H9 (cell line): ENCODE measurements at regions not wholly inside any gene's neighbourhood (a gene's known extent, or its start where the extent isn't known, plus 50 kb on each side); places are given as distances from the start of the nearest gene placed in this dataset.

ENCODE experiments used
- DNase-seq: peaks from one replicate; pipeline ENCODE4 v3.0.0-alpha.2; 2017
- H2AFZ ChIP-seq: one replicate; pipeline ENCODE4 v1.6.1; 2013; ENCODE audit warnings: mild to moderate bottlenecking, low read length, control low read depth, moderate library complexity
- H2AK5ac ChIP-seq: 2 replicates; pipeline ENCODE4 v1.6.1; 2013; ENCODE audit warnings: low read length, control low read depth, mixed read lengths; ENCODE audit not compliant: insufficient read length
- H2BK120ac ChIP-seq: one replicate; pipeline ENCODE4 v1.6.1; 2013; ENCODE audit warnings: low read depth, mild to moderate bottlenecking, low read length, control low read depth, inconsistent platforms; ENCODE audit not compliant: poor library complexity, severe bottlenecking
- H2BK12ac ChIP-seq: 2 replicates; pipeline ENCODE4 v1.6.1; 2013; ENCODE audit warnings: low read length, control low read depth, mixed read lengths, low read depth; ENCODE audit not compliant: insufficient read length
- H2BK15ac ChIP-seq: 2 replicates; pipeline ENCODE4 v1.6.1; 2013; ENCODE audit warnings: low read depth, low read length, control low read depth
- H2BK20ac ChIP-seq: one replicate; pipeline ENCODE4 v1.6.1; 2013; ENCODE audit warnings: low read depth, mild to moderate bottlenecking, low read length, control low read depth, inconsistent platforms; ENCODE audit not compliant: poor library complexity, severe bottlenecking
- H2BK5ac ChIP-seq: 2 replicates; pipeline ENCODE4 v1.6.1; 2013; ENCODE audit warnings: low read length, control low read depth, mixed read lengths; ENCODE audit not compliant: insufficient read length
- H3K14ac ChIP-seq: 2 replicates; pipeline ENCODE4 v1.6.1; 2013; ENCODE audit warnings: low read length, control low read depth; ENCODE audit not compliant: insufficient read depth
- H3K18ac ChIP-seq: 2 replicates; pipeline ENCODE4 v1.6.1; 2013; ENCODE audit warnings: low read depth, mild to moderate bottlenecking, mixed read lengths, low read length, control low read depth; ENCODE audit not compliant: insufficient read length
- H3K23ac ChIP-seq: 2 replicates; pipeline ENCODE4 v1.6.1; 2013; ENCODE audit warnings: low read length, control low read depth, mixed read lengths, low read depth; ENCODE audit not compliant: insufficient read length
- H3K23me2 ChIP-seq: 2 replicates; pipeline ENCODE4 v1.6.1; 2013; ENCODE audit warnings: low read depth, mild to moderate bottlenecking, mixed read lengths, low read length, control low read depth; ENCODE audit not compliant: insufficient read length, poor library complexity, severe bottlenecking
- H3K27ac ChIP-seq: 2 replicates; pipeline ENCODE4 v1.5.1; 2013; ENCODE audit warnings: low read length, control low read depth, mixed read lengths, low read depth; ENCODE audit not compliant: insufficient read length
- H3K27me3 ChIP-seq: 2 replicates; pipeline ENCODE4 v1.6.1; 2013; ENCODE audit warnings: low read length, control low read depth, inconsistent platforms; ENCODE audit not compliant: insufficient read depth
- H3K4ac ChIP-seq: 2 replicates; pipeline ENCODE4 v1.6.1; 2013; ENCODE audit warnings: low read depth, mild to moderate bottlenecking, control low read depth, inconsistent platforms, low read length, moderate library complexity
- H3K4me1 ChIP-seq: 2 replicates; pipeline ENCODE4 v1.6.1; 2013; ENCODE audit warnings: low read length, control low read depth, inconsistent platforms; ENCODE audit not compliant: insufficient read depth
- H3K4me2 ChIP-seq: 2 replicates; pipeline ENCODE4 v1.6.1; 2013; ENCODE audit warnings: low read length, control low read depth, mixed read lengths; ENCODE audit not compliant: insufficient read length, insufficient read depth
- H3K56ac ChIP-seq: 2 replicates; pipeline ENCODE4 v1.6.1; 2013; ENCODE audit warnings: low read depth, mild to moderate bottlenecking, mixed read lengths, low read length, control low read depth; ENCODE audit not compliant: insufficient read length
- H3K79me1 ChIP-seq: 2 replicates; pipeline ENCODE4 v1.6.1; 2013; ENCODE audit warnings: low read depth, mild to moderate bottlenecking, moderate library complexity, low read length, control low read depth, inconsistent platforms; ENCODE audit not compliant: insufficient read depth, poor library complexity, severe bottlenecking
- H3K79me2 ChIP-seq: 2 replicates; pipeline ENCODE4 v1.6.1; 2013; ENCODE audit warnings: low read length, control low read depth, inconsistent platforms; ENCODE audit not compliant: insufficient read depth
- H3K9ac ChIP-seq: 2 replicates; pipeline ENCODE4 v1.6.1; 2013; ENCODE audit warnings: low read length, control low read depth, mixed read lengths; ENCODE audit not compliant: insufficient read length; ENCODE audit errors: extremely low read depth
- H3K9me3 ChIP-seq: one replicate; pipeline ENCODE4 v1.6.1; 2013; ENCODE audit warnings: low read depth, low read length, inconsistent platforms; ENCODE audit not compliant: control insufficient read depth
- H3T11ph ChIP-seq: one replicate; pipeline ENCODE4 v1.6.1; 2013; ENCODE audit warnings: mild to moderate bottlenecking, low read length, control low read depth, inconsistent platforms
- H4K20me1 ChIP-seq: one replicate; pipeline ENCODE4 v1.6.1; 2013; ENCODE audit not compliant: control insufficient read depth, insufficient read length, insufficient read depth
- H4K5ac ChIP-seq: 2 replicates; pipeline ENCODE4 v1.6.1; 2013; ENCODE audit warnings: low read depth, mild to moderate bottlenecking, mixed read lengths, low read length, control low read depth; ENCODE audit not compliant: insufficient read length
- H4K8ac ChIP-seq: replicated peaks from 2 replicates; pipeline ENCODE4 v1.6.1; 2013; ENCODE audit warnings: low read length, control low read depth, mixed read lengths, low read depth; ENCODE audit not compliant: insufficient read length
- H4K91ac ChIP-seq: 2 replicates; pipeline ENCODE4 v1.6.1; 2013; ENCODE audit warnings: low read depth, mild to moderate bottlenecking, moderate library complexity, mixed read lengths, low read length, control low read depth; ENCODE audit not compliant: insufficient read length
- H3K27ac Mint-ChIP-seq, 3 experiments: 2 replicates in 2 of 3; 3 replicates in 1 of 3; pipeline ENCODE4 v1.8.0; 2020 to 2021; ENCODE audit warnings: mixed read lengths in 3 of 3, mild to moderate bottlenecking in 1 of 3, moderate library complexity in 1 of 3
- H3K27me3 Mint-ChIP-seq: 2 replicates; pipeline ENCODE4 v1.8.0; 2021; ENCODE audit warnings: low read depth, mild to moderate bottlenecking, moderate library complexity, mixed read lengths
- H3K36me3 Mint-ChIP-seq, 3 experiments: 2 replicates in 2 of 3; 3 replicates in 1 of 3; pipeline ENCODE4 v1.8.0; 2020 to 2021; ENCODE audit warnings: low read depth in 3 of 3, mixed read lengths in 3 of 3; ENCODE audit not compliant: insufficient read depth in 1 of 3
- H3K4me1 Mint-ChIP-seq, 2 experiments: 2 replicates each; pipeline ENCODE4 v1.8.0; 2020; ENCODE audit warnings: mixed read lengths in 2 of 2
- H3K4me3 Mint-ChIP-seq, 2 experiments: 2 replicates in 1 of 2; 3 replicates in 1 of 2; pipeline ENCODE4 v1.8.0; 2020 to 2021; ENCODE audit warnings: mild to moderate bottlenecking in 2 of 2, mixed read lengths in 2 of 2, moderate library complexity in 1 of 2
- H3K9me3 Mint-ChIP-seq, 2 experiments: 2 replicates in 1 of 2; 3 replicates in 1 of 2; pipeline ENCODE4 v1.8.0; 2020; ENCODE audit warnings: mild to moderate bottlenecking in 2 of 2, mixed read lengths in 2 of 2, moderate library complexity in 1 of 2
- WGBS: extraction: QIAGEN DNeasy Blood & Tissue Kit; methylation state at CpG from one replicate; pipeline ENCODE4 v1.1.7; 2013; ENCODE audit warnings: missing lambda C conversion rate, low lambda C conversion rate, mixed read lengths; ENCODE audit not compliant: insufficient read length; ENCODE audit errors: extremely low coverage; 5-methylcytosine and 5-hydroxymethylcytosine counted together
- TF ChIP-seq, protein P1 (sequence below): fragments of 200-600 bp; sonication (generic); conservative IDR thresholded peaks from 3 replicates; pipeline ENCODE4 v1.8.0; 2021; ENCODE audit warnings: antibody characterized with exemption, mild to moderate bottlenecking

DNA sequence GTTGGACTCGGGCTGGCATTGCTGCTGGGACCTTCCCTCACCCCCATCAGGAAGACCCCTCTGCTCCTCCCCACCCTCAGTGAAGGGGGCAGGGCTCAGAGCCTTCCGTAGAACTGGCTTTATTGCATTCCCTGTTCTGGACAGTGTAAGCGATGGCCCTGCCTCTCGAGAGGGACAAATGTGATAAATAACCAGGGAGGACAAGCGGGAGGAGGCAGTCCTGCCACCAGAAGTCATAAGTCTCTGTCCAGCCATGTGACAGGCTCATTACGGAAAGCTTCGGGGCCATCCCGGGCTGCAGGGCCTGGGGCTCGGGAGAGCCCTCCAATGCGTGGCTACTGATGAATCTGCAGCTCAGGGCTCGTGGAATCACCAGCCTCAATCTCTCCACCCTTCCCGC, 58.5 kb upstream of the MDGA1 start:
- WGBS: no CpG with 5 or more reads among the region's 12 CpGs
- Histone ChIP-seq H2BK20ac (no peak overlapping the region), H3K23me2 (no peaks in the 10 kb centered on the region), H3K23ac (no peak overlapping the region), H3K18ac (no peak overlapping the region), H3T11ph (no peak overlapping the region), H2AK5ac (no peak overlapping the region), H2AFZ (no peak overlapping the region), H3K4ac (no peak overlapping the region), H3K27me3 (peaks cover 64% of the 10 kb centered on the region), H4K91ac (no peak overlapping the region), H3K27ac (no peak overlapping the region), H3K14ac (no peak overlapping the region), H3K79me1 (no peaks in the 10 kb centered on the region), H2BK120ac (no peak overlapping the region), H4K20me1 (no peaks in the 10 kb centered on the region), H2BK12ac (no peak overlapping the region), H3K56ac (no peak overlapping the region), H2BK5ac (no peak overlapping the region), H3K9me3 (no peaks in the 10 kb centered on the region), H4K8ac (no peak overlapping the region), H3K4me2 (no peak overlapping the region), H3K4me1 (no peaks in the 10 kb centered on the region), H3K79me2 (no peaks in the 10 kb centered on the region), H2BK15ac (no peak overlapping the region), H3K9ac (no peak overlapping the region), H4K5ac (no peak overlapping the region)
- DNase-seq: no peak
- Mint-ChIP-seq H3K9me3 (no peaks in the 10 kb centered on the region), H3K36me3 (no peaks in the 10 kb centered on the region), H3K27me3 (peaks cover 96% of the 10 kb centered on the region), H3K27ac (no peak overlapping the region), H3K4me1 (peaks cover 0 to 7% of the 10 kb centered on the region in 2 experiments; a peak in 2 of 4 replicates), H3K4me3 (no peak overlapping the region)
- TF ChIP-seq, protein P1, sequence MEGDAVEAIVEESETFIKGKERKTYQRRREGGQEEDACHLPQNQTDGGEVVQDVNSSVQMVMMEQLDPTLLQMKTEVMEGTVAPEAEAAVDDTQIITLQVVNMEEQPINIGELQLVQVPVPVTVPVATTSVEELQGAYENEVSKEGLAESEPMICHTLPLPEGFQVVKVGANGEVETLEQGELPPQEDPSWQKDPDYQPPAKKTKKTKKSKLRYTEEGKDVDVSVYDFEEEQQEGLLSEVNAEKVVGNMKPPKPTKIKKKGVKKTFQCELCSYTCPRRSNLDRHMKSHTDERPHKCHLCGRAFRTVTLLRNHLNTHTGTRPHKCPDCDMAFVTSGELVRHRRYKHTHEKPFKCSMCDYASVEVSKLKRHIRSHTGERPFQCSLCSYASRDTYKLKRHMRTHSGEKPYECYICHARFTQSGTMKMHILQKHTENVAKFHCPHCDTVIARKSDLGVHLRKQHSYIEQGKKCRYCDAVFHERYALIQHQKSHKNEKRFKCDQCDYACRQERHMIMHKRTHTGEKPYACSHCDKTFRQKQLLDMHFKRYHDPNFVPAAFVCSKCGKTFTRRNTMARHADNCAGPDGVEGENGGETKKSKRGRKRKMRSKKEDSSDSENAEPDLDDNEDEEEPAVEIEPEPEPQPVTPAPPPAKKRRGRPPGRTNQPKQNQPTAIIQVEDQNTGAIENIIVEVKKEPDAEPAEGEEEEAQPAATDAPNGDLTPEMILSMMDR: no peak
